ENCODE measurements at regions not wholly inside any gene's neighbourhood (a gene's known extent, or its start where the extent isn't known, plus 50 kb on each side); places are given as distances from the start of the nearest gene placed in this dataset.

GRCh38 chr14:44863271-44863670, 98.5 kb downstream of the KLHL28 start:
- intact Hi-C loops (cut with micrococcal nuclease; ENCODE audit: unreplicated experiment), result no loop called here
- DNase-seq (ENCODE audit: low spot score), result no peak
- Histone ChIP-seq H3K27me3 (replicated peaks; ENCODE audit: insufficient read depth, low read depth, low read length, poor library complexity) (no peaks in the 10 kb centered on the region), H3K9me3 (ENCODE audit: low read depth, low read length, poor library complexity, severe bottlenecking) (no peaks in the 10 kb centered on the region), H3K4me1 (ENCODE audit: insufficient read depth, low read length, poor library complexity, severe bottlenecking) (no peaks in the 10 kb centered on the region), H3K27ac (ENCODE audit: low read depth, low read length, poor library complexity, severe bottlenecking) (no peak overlapping the region), H3K4me3 (ENCODE audit: low read depth, low read length, poor library complexity, severe bottlenecking) (no peak overlapping the region), H3K36me3 (ENCODE audit: insufficient read depth, low read length, poor library complexity, severe bottlenecking) (no peaks in the 10 kb centered on the region)
- CTCF ChIA-PET, result no interaction called here
- TF ChIP-seq EZH2 (IDR thresholded peaks at IDR 0.05; ENCODE audit: borderline replicate concordance, low read depth, low read length, poor library complexity, severe bottlenecking) (no peak), CTCF (conservative IDR thresholded peaks at IDR 0.05; ENCODE audit: low read depth, low read length) (no peak)
- POLR2A ChIA-PET (ENCODE audit: low non-redundant PET), result no interaction called here
- no TSS peak for BruUV-seq (replicated peaks)

- ChIA-PET CTCF (no interaction called here), POLR2A (ENCODE audit: low non-redundant PET) (no interaction called here)
- Histone ChIP-seq H3K4me3 (ENCODE audit: low read depth, low read length, poor library complexity, severe bottlenecking) (no peak overlapping the region), H3K4me1 (ENCODE audit: insufficient read depth, low read length, poor library complexity, severe bottlenecking) (no peaks in the 10 kb centered on the region), H3K27me3 (replicated peaks; ENCODE audit: insufficient read depth, low read depth, low read length, poor library complexity) (no peaks in the 10 kb centered on the region), H3K27ac (ENCODE audit: low read depth, low read length, poor library complexity, severe bottlenecking) (no peak overlapping the region), H3K9me3 (ENCODE audit: low read depth, low read length, poor library complexity, severe bottlenecking) (no peaks in the 10 kb centered on the region), H3K36me3 (ENCODE audit: insufficient read depth, low read length, poor library complexity, severe bottlenecking) (no peaks in the 10 kb centered on the region)
- DNase-seq (ENCODE audit: low spot score), result no peak
- no peak for TF ChIP-seq EZH2 (IDR thresholded peaks at IDR 0.05; ENCODE audit: borderline replicate concordance, low read depth, low read length, poor library complexity, severe bottlenecking)
- no peak for TF ChIP-seq CTCF (conservative IDR thresholded peaks at IDR 0.05; ENCODE audit: low read depth, low read length)
- intact Hi-C loops (cut with micrococcal nuclease; ENCODE audit: unreplicated experiment), result no loop called here
- BruUV-seq (replicated peaks), result no TSS peak
Measured at GRCh38 chr14:44854114-44854513, 107.6 kb downstream of the KLHL28 start.

- Histone ChIP-seq H3K27me3 (replicated peaks; ENCODE audit: insufficient read depth, low read depth, low read length, poor library complexity) (no peaks in the 10 kb centered on the region), H3K9me3 (ENCODE audit: low read depth, low read length, poor library complexity, severe bottlenecking) (no peaks in the 10 kb centered on the region), H3K4me1 (ENCODE audit: insufficient read depth, low read length, poor library complexity, severe bottlenecking) (no peaks in the 10 kb centered on the region), H3K4me3 (ENCODE audit: low read depth, low read length, poor library complexity, severe bottlenecking) (no peak overlapping the region), H3K27ac (ENCODE audit: low read depth, low read length, poor library complexity, severe bottlenecking) (no peak overlapping the region), H3K36me3 (ENCODE audit: insufficient read depth, low read length, poor library complexity, severe bottlenecking) (no peaks in the 10 kb centered on the region)
- DNase-seq (ENCODE audit: low spot score), result no peak
- POLR2A ChIA-PET (ENCODE audit: low non-redundant PET), result no interaction called here
- no TSS peak for BruUV-seq (replicated peaks)
- CTCF ChIA-PET, result interaction anchor here (1.8 kb wide), 1 partner anchor 44 kb away, joined by 5 read pairs; no protein-coding TSS in a partner anchor
- no peak for TF ChIP-seq CTCF (conservative IDR thresholded peaks at IDR 0.05; ENCODE audit: low read depth, low read length)
- intact Hi-C loops (cut with micrococcal nuclease; ENCODE audit: unreplicated experiment), result no loop called here
Measured at GRCh38 chr14:44847526-44848309, 114.0 kb downstream of the KLHL28 start.
